Activated CD4-positive, alpha-beta T cell treated with anti-CD3 and anti-CD28 coated beads, Interleukin-2, amount 10 ng/mL, durations not matched to agents 7 days and 5 days (primary cell): ENCODE measurements at regions not wholly inside any gene's neighbourhood (a gene's known extent, or its start where the extent isn't known, plus 50 kb on each side); places are given as distances from the start of the nearest gene placed in this dataset.
"Not testable (repeated sequence)": the region's sequence is repeated elsewhere in the genome, so short reads cannot be mapped to it uniquely, and the experiment has no call there.

Experiments
- CTCF ChIA-PET: fragments of 350-600 bp; sonication (Branson Sonifier 250); formaldehyde crosslinking; loops from one replicate; lab custom pipeline; 2021; ENCODE audit warnings: antibody characterized with exemption; lab: Charles Lee
- POLR2A ChIA-PET: fragments of 350-600 bp; sonication (Branson Sonifier 250); formaldehyde crosslinking; loops from one replicate; lab custom pipeline; 2021; ENCODE audit warnings: antibody characterized with exemption; lab: Charles Lee
- DNase-seq: peaks from one replicate; pipeline ENCODE4 v3.0.0-alpha.2; 2020
- H3K27ac Mint-ChIP-seq: one replicate; pipeline ENCODE4 v1.8.0; 2021; ENCODE audit warnings: mild to moderate bottlenecking, moderate library complexity, mixed read lengths
- H3K27me3 Mint-ChIP-seq: one replicate; pipeline ENCODE4 v1.8.0; 2021; ENCODE audit warnings: mixed read lengths
- H3K36me3 Mint-ChIP-seq: one replicate; pipeline ENCODE4 v1.8.0; 2021; ENCODE audit warnings: low read depth, mixed read lengths
- H3K4me1 Mint-ChIP-seq: one replicate; pipeline ENCODE4 v1.8.0; 2021; ENCODE audit warnings: mixed read lengths
- H3K4me3 Mint-ChIP-seq: one replicate; pipeline ENCODE4 v1.8.0; 2021; ENCODE audit warnings: mild to moderate bottlenecking, moderate library complexity, mixed read lengths
- H3K9me3 Mint-ChIP-seq: one replicate; pipeline ENCODE4 v1.8.0; 2021; ENCODE audit warnings: mixed read lengths

DNA sequence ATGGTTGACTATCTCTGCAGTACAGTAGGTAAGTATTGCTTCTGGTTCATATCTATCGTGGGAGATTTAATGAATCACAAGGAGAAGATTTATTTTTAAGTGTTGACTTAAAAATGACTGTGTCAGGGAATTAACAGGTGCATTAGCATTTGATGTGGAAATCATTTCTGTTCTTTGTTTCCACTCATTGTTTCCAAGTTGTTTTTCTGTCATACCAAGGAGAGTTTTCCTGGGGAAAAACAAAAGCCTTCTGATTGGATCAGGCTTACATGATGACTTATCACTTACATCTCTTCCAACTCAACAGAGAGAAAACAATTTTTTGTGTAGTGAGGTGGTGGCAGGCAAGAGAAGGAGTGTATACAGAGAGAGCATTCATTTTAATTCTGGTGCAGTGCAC, 686.4 kb downstream of the HTR1B start:
- ChIA-PET POLR2A (no interaction called here), CTCF (no interaction called here)
- no peaks in the 10 kb centered on the region for H3K36me3 Mint-ChIP-seq
- no peak for DNase-seq
- H3K4me3 Mint-ChIP-seq, result no peak overlapping the region
- H3K4me1 Mint-ChIP-seq, result no peaks in the 10 kb centered on the region
- H3K9me3 Mint-ChIP-seq, result peaks cover 8% of the 10 kb centered on the region
- H3K27me3 Mint-ChIP-seq, result no peaks in the 10 kb centered on the region
- H3K27ac Mint-ChIP-seq, result no peak overlapping the region

DNA sequence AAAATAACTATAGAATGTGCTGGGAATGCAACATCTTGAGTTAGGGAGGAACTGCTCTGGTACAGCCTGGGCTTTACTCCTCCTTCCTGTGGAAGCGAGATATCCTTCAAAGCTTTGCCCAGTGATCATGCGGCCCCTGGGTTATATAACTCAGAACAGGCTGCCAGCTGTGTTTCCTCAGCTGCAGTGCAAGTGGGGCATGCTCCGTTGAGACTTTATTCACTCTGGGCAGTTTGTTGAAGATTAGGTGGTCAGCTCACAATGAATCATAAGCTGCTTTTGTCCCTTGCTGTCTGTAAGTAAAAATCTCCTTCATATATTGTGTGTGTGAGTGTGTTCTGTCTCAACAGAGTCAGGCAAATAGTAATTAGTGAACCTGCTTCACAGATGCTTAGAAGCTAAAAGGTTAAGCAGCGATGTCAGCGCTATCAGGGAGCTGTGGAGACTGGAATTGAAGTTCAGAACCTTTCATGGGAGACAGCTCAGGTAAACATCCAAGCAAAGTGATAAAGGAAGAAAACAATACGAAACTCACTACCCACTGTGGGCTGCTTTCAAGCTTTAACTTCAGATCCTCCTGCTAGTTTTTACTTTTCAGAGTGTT, 688.4 kb downstream of the HTR1B start:
- ChIA-PET POLR2A (no interaction called here), CTCF (no interaction called here)
- Mint-ChIP-seq H3K27me3 (no peaks in the 10 kb centered on the region), H3K27ac (no peak overlapping the region), H3K4me3 (no peak overlapping the region), H3K9me3 (peaks cover 8% of the 10 kb centered on the region), H3K36me3 (no peaks in the 10 kb centered on the region), H3K4me1 (no peaks in the 10 kb centered on the region)
- DNase-seq, result no peak

DNA sequence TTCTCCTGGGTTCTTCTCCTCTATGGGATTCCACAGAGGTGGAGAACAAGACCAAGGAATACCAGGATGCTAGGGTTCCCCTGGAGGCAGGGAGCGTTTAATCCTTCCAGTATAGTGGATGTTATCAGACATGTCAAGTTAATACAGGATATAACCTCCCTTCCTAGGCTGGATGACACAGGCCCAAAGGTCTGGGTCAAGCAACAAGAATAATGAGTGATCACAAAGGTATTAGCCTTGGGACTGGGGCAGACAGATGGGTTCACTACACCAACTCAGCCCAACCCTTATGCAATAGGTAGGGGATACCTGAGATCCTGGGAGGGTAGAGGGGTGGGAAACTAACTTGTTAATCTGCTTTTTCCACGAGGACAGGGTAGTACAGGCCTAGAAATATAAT, 690.3 kb downstream of the HTR1B start:
- Mint-ChIP-seq H3K27me3 (no peaks in the 10 kb centered on the region), H3K27ac (no peak overlapping the region), H3K36me3 (no peaks in the 10 kb centered on the region), H3K4me1 (no peaks in the 10 kb centered on the region), H3K9me3 (peaks cover 4% of the 10 kb centered on the region), H3K4me3 (no peak overlapping the region)
- CTCF ChIA-PET, result no interaction called here
- DNase-seq, result no peak
- POLR2A ChIA-PET, result no interaction called here

GRCh38 chr6:76771059-76771634, 692.1 kb downstream of the HTR1B start:
- no peaks in the 10 kb centered on the region for H3K27me3 Mint-ChIP-seq
- H3K36me3 Mint-ChIP-seq, result no peaks in the 10 kb centered on the region
- POLR2A ChIA-PET, result no interaction called here
- no peak for DNase-seq
- H3K9me3 Mint-ChIP-seq, result peaks cover 3% of the 10 kb centered on the region
- H3K4me3 Mint-ChIP-seq, result no peak overlapping the region
- CTCF ChIA-PET, result no interaction called here
- H3K4me1 Mint-ChIP-seq, result no peaks in the 10 kb centered on the region
- no peak overlapping the region for H3K27ac Mint-ChIP-seq

DNA sequence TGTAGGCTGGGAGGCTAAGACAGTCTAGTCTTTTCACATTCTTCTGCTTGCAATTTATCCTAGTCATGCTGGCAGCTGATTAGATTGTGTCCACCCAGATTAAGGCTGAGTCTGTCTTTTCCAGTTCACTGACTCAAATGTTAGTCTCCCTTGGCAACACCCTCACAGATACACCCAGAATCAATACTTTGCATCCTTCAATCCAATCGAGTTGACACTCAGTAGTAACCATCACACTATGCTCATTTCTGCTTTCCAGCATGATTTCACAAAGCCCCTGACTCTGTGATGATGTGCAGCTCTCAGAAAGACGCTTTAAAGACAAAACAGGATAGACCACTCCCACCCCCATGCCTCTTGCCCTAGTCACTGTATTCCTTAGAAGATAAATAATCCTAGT, 693.0 kb downstream of the HTR1B start:
- Mint-ChIP-seq H3K36me3 (no peaks in the 10 kb centered on the region), H3K27me3 (no peaks in the 10 kb centered on the region), H3K4me1 (no peaks in the 10 kb centered on the region), H3K27ac (no peak overlapping the region), H3K4me3 (no peak overlapping the region), H3K9me3 (peaks cover 3% of the 10 kb centered on the region)
- no peak for DNase-seq
- ChIA-PET CTCF (no interaction called here), POLR2A (no interaction called here)

GRCh38 chr6:76768556-76768955, 694.7 kb downstream of the HTR1B start:
- H3K4me1 Mint-ChIP-seq, result no peaks in the 10 kb centered on the region
- DNase-seq, result no peak
- H3K9me3 Mint-ChIP-seq, result peaks cover 3% of the 10 kb centered on the region
- no peak overlapping the region for H3K4me3 Mint-ChIP-seq
- H3K27ac Mint-ChIP-seq, result no peak overlapping the region
- H3K27me3 Mint-ChIP-seq, result no peaks in the 10 kb centered on the region
- CTCF ChIA-PET, result no interaction called here
- POLR2A ChIA-PET, result no interaction called here
- H3K36me3 Mint-ChIP-seq, result no peaks in the 10 kb centered on the region

GRCh38 chr6:76764057-76764456, 691.6 kb upstream of the IMPG1 start:
- ChIA-PET CTCF (no interaction called here), POLR2A (no interaction called here)
- no peak for DNase-seq
- no peak overlapping the region for H3K27ac Mint-ChIP-seq
- no peaks in the 10 kb centered on the region for H3K36me3 Mint-ChIP-seq
- H3K4me3 Mint-ChIP-seq, result no peak overlapping the region
- H3K4me1 Mint-ChIP-seq, result no peaks in the 10 kb centered on the region
- no peaks in the 10 kb centered on the region for H3K9me3 Mint-ChIP-seq
- no peaks in the 10 kb centered on the region for H3K27me3 Mint-ChIP-seq

DNA sequence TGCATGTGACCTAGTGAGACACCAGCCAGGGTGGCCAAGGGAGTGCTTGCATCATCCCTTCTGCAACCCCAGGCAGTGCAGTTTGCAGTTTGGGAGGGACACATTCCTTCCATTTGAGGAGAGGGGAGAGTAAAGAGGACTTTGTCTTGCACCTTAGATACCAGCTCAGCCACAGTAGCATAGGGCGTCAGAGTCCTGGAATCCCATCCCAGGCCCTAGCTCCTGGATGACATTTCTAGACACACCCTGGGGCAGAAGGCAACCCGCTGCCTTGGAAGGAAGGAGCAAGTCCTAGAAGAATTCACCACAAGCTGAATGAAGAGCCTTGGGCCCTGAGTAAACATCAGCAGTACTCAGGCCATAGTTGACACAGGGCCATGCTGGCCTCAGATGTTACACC, 680.4 kb upstream of the IMPG1 start:
- Mint-ChIP-seq H3K36me3 (no peaks in the 10 kb centered on the region), H3K27ac (no peak overlapping the region), H3K4me3 (no peak overlapping the region), H3K27me3 (no peaks in the 10 kb centered on the region), H3K4me1 (no peaks in the 10 kb centered on the region), H3K9me3 (peaks cover 7% of the 10 kb centered on the region)
- CTCF ChIA-PET, result no interaction called here
- POLR2A ChIA-PET, result no interaction called here
- no peak for DNase-seq

DNA sequence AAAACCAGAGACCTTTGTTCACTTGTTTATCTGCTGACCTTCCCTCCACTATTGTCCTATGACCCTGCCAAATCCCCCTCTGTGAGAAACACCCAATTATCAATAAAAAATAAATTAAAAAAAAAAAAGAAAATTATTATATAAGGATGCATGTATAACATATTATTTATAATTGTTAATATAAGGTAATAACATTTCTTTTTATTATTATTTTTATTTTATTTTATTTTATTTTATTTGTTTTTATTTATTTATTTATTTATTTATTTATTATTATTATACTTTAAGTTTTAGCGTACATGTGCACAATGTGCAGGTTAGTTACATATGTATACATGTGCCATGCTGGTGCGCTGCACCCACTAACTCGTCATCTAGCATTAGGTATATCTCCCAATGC, 672.9 kb upstream of the IMPG1 start:
- CTCF ChIA-PET, H3K36me3 Mint-ChIP-seq, POLR2A ChIA-PET, H3K9me3 Mint-ChIP-seq, H3K27ac Mint-ChIP-seq, H3K4me3 Mint-ChIP-seq, H3K27me3 Mint-ChIP-seq, H3K4me1 Mint-ChIP-seq, DNase-seq: not testable (repeated sequence)

DNA sequence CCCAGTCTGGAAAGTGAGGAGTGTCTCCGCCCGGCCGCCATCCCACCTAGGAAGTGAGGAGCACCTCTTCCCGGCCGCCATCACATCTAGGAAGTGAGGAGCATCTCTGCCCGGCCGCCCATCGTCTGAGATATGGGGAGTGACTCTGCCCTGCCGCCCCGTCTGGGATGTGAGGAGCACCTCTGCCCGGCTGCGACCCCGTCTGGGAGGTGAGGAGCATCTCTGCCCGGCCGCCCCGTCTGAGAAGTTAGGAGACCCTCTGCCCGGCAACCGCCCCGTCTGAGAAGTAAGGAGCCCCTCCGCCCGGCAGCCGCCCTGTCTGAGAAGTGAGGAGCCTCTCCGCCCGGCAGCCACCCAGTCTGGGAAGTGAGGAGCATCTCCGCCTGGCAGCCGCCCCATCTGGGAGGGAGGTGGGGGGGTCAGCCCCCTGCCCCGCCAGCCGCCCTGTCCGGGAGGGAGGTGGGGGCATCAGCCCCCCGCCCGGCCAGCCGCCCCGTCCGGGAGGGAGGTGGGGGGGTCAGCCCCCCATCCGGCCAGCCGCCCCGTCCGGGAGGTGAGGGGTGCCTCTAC, 671.8 kb upstream of the IMPG1 start:
- POLR2A ChIA-PET, H3K27me3 Mint-ChIP-seq, H3K9me3 Mint-ChIP-seq, DNase-seq, CTCF ChIA-PET, H3K27ac Mint-ChIP-seq, H3K36me3 Mint-ChIP-seq, H3K4me3 Mint-ChIP-seq, H3K4me1 Mint-ChIP-seq: not testable (repeated sequence)

GRCh38 chr6:76742919-76743318, 670.5 kb upstream of the IMPG1 start:
- no peak overlapping the region for H3K27ac Mint-ChIP-seq
- no peaks in the 10 kb centered on the region for H3K36me3 Mint-ChIP-seq
- DNase-seq, result no peak
- no peak overlapping the region for H3K4me3 Mint-ChIP-seq
- no peaks in the 10 kb centered on the region for H3K4me1 Mint-ChIP-seq
- H3K9me3 Mint-ChIP-seq, result peaks cover 7% of the 10 kb centered on the region
- CTCF ChIA-PET, result no interaction called here
- POLR2A ChIA-PET, result no interaction called here
- H3K27me3 Mint-ChIP-seq, result no peaks in the 10 kb centered on the region

GRCh38 chr6:76719449-76719848, 647.0 kb upstream of the IMPG1 start:
- Mint-ChIP-seq H3K36me3 (no peaks in the 10 kb centered on the region), H3K4me1 (no peaks in the 10 kb centered on the region), H3K9me3 (peaks cover 2% of the 10 kb centered on the region), H3K27ac (no peak overlapping the region), H3K4me3 (no peak overlapping the region), H3K27me3 (no peaks in the 10 kb centered on the region)
- no peak for DNase-seq
- ChIA-PET CTCF (no interaction called here), POLR2A (no interaction called here)

DNA sequence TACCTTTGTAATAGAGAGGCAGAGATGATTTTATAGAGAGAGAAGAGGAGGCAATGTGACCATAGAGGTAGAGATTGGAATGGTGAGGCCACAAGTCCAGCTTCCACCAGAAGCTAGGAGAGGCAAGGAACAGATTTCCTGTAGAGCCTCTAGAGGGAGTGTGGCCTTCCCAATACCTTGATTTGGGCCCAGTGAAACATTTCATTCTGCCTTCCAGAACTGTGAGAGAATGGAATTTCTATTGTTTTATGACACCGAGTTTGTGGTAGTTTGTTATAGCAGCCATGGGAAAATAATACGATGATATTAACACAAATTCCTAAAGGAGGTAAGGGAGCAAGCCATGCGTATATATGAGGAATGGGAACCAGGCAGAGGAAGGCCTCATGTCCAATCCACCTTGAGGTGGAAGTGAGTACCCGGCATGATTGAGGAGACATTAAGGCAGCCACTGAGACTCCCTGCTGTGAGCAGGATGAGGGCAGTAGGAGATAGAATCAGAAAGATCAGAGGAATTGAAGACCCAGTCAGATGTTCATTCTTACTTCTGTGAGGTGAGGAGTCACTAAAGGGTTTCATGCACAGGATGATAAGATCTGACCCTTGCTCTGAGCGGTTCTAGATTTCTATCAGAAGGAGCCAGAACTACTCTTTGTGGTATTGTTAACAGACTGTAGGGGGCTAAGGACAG, 636.3 kb upstream of the IMPG1 start:
- H3K4me3 Mint-ChIP-seq, result no peak overlapping the region
- H3K9me3 Mint-ChIP-seq, result no peaks in the 10 kb centered on the region
- no peak for DNase-seq
- POLR2A ChIA-PET, result no interaction called here
- CTCF ChIA-PET, result no interaction called here
- no peaks in the 10 kb centered on the region for H3K4me1 Mint-ChIP-seq
- no peaks in the 10 kb centered on the region for H3K36me3 Mint-ChIP-seq
- no peaks in the 10 kb centered on the region for H3K27me3 Mint-ChIP-seq
- H3K27ac Mint-ChIP-seq, result no peak overlapping the region
